ENCODE measurements at regions not wholly inside any gene's neighbourhood (a gene's known extent, or its start where the extent isn't known, plus 50 kb on each side); places are given as distances from the start of the nearest gene placed in this dataset.

GRCh38 chr12:89762498-89763170 is 54.0 kb upstream of the ATP2B1 start (continued):
- TF ChIP-seq KDM1A (IDR thresholded peaks at IDR 0.05; ENCODE audit: borderline replicate concordance) = no peak
- TF ChIP-seq EED (IDR thresholded peaks at IDR 0.05; ENCODE audit: low read depth) = peak; percentile 61
- no peak for TF ChIP-seq TARDBP (IDR thresholded peaks at IDR 0.05; ENCODE audit: borderline replicate concordance)
- TF ChIP-seq HDGF (IDR thresholded peaks at IDR 0.05) = no peak
- peak; percentile 95 for TF ChIP-seq ATF7 (IDR thresholded peaks at IDR 0.05; ENCODE audit: low read depth)
- no peak for TF ChIP-seq ZBTB11 (CRISPR knock-in tag; IDR thresholded peaks at IDR 0.05)
- TF ChIP-seq FOXK2 (IDR thresholded peaks at IDR 0.05) = no peak
- no peak for TF ChIP-seq E2F8 (IDR thresholded peaks at IDR 0.05; ENCODE audit: low read depth, partially characterized antibody)
- TF ChIP-seq IRF4 (IDR thresholded peaks at IDR 0.05; ENCODE audit: low read depth, low read length) = peak; percentile 62; the same call in 1 of the 2 replicates
- no peak for TF ChIP-seq ELK1 (IDR thresholded peaks at IDR 0.05; ENCODE audit: low read depth, low read length)
- TF ChIP-seq RELA (IDR thresholded peaks at IDR 0.05; ENCODE audit: borderline replicate concordance, partially characterized antibody) = no peak
- TF ChIP-seq ZNF207 (IDR thresholded peaks at IDR 0.05; ENCODE audit: borderline replicate concordance) = no peak
- TF ChIP-seq SIN3A (IDR thresholded peaks at IDR 0.05; ENCODE audit: low read depth, low read length) = no peak
- no peak for TF ChIP-seq POU2F2 (IDR thresholded peaks at IDR 0.05; ENCODE audit: borderline replicate concordance, low read depth, low read length)
- no peak for TF ChIP-seq PML (IDR thresholded peaks at IDR 0.05; ENCODE audit: low read length)
- peak; percentile 73 for TF ChIP-seq ATF2 (IDR thresholded peaks at IDR 0.05; ENCODE audit: low read length)
- no peak for TF ChIP-seq TAF1 (IDR thresholded peaks at IDR 0.05; ENCODE audit: borderline replicate concordance, low read depth, low read length)
- TF ChIP-seq FOS (IDR thresholded peaks at IDR 0.05; ENCODE audit: borderline replicate concordance, extremely low read depth, insufficient read length) = no peak
- no peak for TF ChIP-seq BRCA1 (IDR thresholded peaks at IDR 0.05; ENCODE audit: low read depth, low read length)

Measured in GM12878 (cell line).